NCI-H2171 treated with DMSO at 0.1 percent for 48 hours (cell line): ENCODE measurements at regions not wholly inside any gene's neighbourhood (a gene's known extent, or its start where the extent isn't known, plus 50 kb on each side); places are given as distances from the start of the nearest gene placed in this dataset.
"Not testable (repeated sequence)": the region's sequence is repeated elsewhere in the genome, so short reads cannot be mapped to it uniquely, and the experiment has no call there.

Experiments
- DNase-seq: peaks from one replicate; lab custom pipeline; 2025; lab: John Stamatoyannopoulos, UW

DNA sequence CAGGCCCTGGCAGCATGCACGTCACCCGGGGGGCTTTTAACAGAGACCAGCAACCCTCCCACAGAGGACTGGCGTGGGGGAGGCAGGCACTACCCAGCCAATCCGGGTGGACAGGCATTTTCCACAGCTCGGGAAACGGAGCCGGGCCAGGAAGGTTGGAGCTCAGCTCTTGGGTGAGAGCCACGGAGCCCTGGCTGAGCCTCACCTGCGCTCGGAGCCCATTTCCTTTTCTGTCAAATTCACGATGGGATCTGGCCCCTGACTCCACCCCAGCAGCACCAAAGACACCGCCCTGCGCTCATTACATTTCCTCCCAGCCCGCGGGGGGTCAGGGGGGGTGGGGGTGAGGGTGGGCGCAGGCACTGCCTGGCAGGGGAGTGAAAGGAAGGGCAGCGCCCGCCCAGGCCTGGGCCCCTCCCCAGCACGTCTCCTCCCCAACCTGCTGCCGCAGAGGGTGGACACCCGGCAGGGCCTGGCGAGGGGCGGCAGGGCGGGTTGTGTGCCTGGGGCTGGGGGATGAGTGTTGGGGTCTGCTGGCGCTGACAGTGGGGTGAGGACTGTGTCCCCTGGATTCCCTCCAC lies 145.4 kb downstream of the LAT start:
- not testable (repeated sequence) for DNase-seq

DNA sequence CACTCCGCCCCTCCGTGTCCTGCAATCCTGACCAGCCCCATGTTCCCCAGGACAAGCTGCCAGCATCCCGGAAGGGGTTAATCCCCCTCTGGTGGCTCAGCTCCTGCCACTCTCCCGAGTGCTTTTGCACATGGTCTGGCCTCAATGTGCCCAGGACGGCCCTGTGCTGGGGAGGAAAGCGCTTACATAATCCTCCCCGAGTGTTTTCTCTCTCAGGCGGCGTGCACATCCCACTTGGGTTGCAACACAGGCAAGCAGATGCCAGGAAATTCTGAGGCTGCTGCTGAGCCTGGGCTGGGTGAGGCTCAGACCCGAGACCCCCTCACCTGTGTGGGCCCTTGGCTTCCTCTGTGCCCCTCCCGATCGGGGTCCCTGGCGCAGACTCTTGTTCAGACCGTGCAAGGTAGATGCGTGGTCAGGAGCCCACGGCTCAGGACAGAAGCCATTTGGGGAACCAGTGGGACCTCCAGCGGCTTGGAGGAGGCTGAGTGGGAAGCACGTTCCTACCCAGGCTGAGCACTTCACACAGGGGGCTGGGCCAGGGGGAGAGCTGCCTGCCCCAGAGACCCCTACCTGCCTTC lies 144.7 kb downstream of the LAT start:
- not testable (repeated sequence) for DNase-seq

DNA sequence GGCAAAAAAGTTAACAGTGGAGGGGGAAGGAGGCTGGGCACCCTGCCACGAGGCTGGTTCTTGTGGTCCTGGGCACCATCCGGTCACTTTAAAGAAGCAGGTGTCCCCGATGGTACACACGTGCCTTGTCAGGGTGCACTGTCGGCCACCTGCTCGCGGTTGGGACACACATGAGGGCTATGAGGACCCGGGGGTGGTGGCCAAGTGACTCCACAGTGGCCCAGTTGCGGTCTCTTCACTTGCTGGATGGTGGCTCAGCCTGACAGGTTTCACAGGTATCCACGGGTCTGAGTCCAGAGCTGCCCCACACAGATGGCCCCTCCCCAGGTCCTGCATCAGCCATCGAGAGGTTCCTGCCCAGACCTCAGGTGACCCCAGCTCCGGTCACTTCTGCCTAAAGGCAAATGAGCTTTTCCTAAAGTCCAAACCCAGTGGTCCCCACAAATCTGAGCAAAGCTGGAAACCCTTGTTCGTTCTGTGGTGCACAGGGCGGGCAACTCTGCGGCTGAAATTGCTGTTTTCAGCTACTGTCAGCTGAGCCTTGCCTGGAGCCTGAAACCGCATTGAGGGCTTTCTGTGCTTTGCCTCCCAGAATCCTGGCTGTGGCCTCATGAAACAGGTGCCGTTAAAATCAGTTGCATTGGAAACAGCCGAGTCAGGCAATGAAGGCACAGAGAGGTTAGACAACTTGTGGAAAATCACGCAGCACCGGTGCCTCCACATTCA lies 144.0 kb downstream of the LAT start:
- not testable (repeated sequence) for DNase-seq

DNA sequence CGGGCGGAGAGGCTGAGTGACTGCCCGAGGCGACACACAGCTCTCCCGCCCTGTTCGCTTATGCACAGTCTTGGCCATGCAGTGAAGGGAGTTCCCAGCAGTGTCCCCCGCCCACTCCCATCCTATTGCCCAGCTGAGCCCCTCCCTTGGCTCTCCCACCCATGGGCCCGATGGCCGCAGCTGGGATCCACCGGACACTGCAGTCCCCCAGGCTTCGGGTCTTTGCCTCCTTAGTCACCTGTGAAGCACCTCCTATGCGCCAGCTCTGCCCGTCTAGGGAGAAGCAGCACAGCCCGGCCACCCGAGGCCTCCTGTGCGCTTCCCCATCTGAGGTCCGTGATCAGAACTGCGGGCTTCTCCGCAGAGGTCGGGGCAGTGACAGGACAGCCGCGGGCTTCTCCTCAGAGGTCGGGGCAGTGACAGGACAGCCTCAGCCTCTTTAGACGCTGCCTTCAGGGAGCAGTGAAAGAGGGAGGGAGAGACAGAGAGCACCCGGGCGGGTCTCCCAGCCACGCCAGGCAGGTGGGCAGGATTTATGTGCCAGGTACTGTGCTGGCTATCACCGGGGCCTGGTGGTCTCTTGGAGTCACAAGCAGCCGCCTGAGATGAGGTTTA lies 143.1 kb downstream of the LAT start:
- DNase-seq = not testable (repeated sequence)

DNA sequence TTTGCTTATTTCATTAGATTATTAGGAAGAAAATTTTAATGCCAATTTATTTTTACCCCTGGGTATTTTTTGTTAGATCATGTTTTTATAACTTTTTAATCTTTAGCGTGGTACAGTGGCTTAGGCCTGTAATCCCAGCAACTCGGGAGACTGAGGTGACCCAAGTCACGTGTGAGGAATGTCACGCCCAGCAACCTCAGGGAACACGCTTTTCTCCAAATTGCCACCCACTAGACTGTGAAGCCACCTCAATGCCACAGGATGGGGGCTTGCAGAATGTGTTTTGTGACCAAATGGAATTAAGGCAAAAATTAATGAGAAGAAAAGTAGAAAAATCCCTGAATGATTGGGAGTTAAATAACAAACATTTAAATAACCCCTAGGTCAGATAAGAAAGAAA lies 141.8 kb downstream of the LAT start:
- DNase-seq = no peak

DNA sequence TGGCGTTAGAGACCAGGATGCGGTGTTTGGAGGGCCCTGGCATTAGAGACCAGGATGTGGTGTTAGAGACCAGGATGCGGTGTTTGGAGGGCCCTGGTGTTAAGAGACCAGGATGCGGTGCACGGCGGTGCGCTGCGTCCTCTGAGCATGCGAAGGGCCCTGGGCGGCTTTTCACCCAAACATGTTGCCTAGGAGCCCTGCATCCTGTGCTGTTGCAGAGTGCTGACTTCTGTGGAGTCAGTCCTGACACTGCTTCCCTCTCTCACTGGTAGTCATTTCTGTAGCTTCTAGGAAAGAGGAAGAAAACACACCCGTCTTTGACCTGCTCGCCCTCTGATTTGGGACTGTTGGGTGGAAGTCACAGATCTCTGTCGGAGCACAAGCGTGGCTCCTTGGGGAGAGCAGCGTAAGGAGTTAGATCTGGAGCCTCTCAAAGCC lies 141.2 kb downstream of the LAT start:
- DNase-seq = no peak

DNA sequence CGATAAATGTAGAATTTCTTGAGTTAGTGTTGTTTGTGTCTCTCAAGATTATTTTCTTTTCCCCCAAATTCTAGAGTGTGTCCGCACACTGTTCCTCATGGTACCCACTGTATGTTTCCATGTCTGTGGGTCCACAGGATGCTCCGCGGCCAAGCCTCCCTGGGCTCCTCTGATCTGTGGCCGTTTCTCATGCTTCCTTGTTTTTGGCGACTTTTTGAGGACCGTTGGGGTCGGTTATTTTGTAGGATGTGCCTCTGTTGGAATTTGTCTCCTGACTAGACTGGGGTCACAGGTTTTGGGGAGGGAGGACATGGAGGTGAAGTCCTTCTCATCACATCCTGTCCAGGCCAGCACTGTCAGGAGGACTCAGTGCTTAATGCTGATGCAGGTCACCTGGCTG lies 140.0 kb downstream of the LAT start:
- DNase-seq = no peak

DNA sequence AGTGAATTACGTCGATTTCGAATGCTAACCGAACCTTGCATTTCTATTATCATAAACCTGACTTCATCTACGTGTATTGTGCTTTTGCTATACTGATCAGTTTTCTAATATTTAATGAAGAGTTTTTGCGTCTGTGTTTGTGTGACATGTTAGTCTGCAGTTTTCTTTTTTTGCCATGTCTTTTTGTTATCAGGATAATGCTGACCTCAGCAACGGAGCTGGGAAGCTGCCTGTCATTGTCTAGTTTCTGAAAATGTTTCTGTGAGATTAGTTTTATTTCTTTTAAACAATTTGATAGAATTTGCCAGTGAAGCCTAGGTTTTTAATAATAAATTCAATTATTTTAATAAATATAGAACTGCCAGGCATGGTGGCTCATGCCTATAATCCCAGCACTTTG lies 139.3 kb downstream of the LAT start:
- DNase-seq = not testable (repeated sequence)

DNA sequence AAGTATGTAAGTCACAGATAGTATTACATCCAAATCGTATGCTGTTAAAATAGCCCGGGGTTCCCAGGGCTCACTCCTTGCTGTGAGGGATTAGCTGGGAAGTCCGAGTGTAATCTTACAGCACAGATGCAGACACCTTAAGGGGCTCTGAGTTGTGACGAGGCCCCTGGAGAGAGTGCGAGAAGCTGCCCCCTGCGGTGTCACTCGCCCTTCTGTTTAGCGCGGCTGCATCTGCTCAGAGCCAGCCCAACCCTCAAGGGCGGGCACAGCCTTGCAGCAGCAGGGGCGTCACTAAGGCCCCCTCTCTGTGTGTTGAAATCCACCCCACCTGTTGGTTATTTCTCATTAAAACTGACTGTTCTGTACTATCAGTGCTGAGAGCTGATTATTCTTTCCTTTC lies 135.8 kb downstream of the LAT start:
- peak; percentile 59 for DNase-seq

DNA sequence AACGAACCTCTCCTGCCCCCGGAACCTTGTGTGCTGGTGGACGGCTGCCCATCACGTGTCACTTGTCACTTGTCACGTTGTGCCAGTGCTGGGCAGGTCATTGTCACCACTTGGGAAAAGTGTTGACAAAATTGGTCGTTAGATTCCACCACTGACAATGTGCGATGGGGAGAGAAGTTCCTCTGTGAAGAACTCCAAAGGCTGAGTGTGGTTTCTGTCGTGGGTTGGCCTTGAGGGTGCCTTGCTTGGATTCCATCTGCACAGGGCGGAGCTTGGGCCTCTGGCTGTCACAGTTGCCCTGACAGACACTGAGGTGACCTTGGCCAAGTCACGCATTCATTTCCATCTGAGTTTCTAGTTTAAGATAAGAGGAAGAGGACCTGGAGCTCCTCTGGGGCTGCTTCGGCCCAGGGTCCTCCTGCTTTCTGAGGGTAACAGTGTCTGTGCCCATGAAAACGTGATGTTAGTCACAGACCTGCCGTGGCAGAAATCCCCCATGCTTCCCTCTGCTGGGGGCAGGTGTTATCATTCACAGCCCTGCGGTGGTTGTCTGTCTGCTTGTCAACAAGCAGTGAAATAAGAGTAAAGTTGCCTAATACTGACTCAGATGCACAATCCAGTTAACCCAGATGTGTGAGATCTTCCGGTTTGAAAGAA lies 133.6 kb downstream of the LAT start:
- not testable (repeated sequence) for DNase-seq

DNA sequence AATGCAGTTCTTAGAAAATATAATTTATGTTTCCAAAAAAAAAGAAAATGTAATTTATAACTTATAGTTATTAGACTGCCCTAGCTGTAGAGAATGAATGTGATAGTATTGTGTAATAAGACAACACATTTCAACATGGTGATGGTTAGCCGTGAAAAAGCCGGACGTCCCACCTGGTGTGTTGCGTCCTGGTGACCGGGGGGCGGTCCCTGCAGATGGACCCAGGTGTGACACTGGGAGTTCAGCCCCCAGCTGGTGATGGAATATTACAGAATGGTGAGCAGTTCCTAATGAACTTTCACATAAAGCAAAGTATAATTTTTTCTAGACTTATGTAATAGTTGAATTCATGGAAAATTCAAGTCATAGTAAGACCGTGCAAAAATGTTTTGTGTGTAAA lies 132.8 kb downstream of the LAT start:
- DNase-seq = no peak

DNA sequence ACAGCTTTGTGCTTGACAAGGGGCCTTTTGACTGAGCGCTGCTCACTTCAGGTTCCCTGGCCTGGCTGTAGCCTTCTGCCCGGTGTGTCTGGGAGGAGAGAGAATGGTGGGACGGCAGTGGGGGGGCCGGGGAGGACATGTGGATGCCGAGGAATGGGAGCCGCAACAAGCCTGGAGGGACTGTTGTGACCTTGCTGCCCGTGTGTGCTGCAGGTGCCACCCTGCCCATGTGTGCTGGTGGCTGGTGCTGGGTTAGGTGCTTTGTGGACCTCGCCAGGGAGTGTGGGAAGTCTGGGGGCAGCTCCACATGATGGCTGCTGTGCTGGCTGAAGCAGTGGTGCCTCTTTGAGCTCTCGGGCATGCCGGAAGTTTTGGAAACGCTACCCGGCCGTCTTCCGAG lies 132.1 kb downstream of the LAT start:
- no peak for DNase-seq

DNA sequence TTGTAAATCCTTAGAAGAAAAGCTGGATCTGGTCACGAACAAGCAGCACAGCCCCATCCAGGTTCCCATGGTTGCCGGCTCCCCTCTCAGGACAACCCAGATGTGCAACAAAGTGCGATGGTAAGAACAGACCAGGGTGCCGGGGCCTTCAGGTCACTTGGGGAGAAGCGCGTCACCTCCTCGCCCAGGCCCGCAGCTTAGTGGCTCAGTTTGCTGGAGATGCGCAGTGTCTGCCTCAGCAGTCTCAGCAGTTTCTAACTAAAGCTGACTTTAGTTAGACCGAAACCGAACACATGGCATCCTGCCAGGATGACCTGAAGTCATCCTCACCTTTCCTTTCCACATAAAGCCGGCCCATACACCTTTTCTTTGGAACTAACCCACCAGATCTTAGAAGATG lies 131.4 kb downstream of the LAT start:
- not testable (repeated sequence) for DNase-seq

DNA sequence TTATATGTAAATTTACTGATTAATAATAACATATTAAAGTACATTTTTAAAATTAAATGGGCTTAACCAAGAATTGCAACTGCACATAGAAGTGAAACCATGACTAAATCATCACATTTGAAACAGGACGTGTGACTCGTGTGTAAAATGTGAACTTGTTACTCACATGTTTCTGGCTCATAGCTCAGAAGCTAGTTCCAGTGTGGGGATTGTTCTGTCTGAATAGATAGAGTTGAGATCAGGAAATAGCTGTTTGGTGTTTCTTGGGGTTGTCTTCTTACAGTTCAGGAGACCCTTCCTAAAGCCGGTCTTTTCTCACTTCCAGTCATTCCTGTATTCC lies 130.9 kb downstream of the LAT start:
- DNase-seq = not testable (repeated sequence)

DNA sequence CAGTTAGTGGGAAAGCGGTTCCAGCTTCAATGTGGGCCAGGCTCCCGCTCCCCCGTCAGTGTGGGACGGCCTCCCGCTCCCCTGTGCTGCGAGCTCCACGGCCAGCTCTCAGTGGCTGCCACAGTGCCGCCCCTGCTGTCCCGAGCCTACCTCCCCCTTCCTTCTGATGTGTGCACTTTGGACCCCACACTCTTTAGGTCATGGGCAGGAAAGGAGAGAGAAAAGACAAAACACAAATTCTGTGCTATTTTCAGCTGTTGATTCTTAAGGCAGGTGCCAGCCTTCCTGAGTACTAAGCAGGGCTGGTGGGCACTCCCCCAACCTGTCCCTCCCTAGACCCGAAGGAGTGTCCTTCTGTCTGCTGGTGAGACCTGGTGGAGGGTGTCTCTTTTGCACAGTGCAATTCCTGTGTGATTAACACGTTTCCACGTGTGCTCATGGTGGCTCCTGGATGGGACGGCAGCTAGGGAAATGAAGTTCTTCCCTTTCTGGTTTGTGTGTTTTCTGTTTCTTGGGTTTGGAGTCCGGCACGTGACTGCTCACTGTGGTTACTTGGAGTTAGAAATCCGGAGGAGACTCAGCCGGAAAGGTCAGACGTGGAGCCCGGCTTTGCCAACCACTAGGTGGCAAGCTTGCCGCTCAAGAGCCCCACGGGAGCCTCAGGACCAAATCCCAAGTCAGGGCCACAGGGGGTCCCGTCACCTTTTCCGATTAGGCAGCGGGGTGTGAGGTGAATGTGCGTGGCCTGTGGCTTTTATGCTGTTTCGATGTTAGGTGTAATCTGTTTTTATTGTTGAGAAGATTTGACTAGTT lies 130.3 kb downstream of the LAT start:
- DNase-seq = peak; percentile 40

DNA sequence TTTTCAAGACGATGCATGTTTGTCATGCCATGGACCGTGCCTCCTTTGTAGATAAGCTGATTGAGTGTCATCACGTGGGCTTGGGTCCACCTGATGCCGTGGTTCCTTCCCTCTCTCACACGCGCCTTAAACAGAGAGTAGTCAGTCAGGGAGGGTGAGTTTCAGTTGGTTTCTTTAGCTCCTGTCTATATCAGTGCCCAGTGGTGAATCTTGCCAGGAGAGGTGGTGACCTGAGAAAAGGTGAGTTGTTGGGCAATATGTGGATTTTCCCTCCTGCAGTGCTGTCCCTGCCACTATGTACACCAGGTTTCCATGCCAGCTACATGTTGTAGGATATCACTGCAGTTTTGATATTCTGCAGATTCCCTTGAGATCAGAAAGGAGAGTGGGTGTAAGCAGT lies 129.7 kb downstream of the LAT start:
- DNase-seq = no peak

DNA sequence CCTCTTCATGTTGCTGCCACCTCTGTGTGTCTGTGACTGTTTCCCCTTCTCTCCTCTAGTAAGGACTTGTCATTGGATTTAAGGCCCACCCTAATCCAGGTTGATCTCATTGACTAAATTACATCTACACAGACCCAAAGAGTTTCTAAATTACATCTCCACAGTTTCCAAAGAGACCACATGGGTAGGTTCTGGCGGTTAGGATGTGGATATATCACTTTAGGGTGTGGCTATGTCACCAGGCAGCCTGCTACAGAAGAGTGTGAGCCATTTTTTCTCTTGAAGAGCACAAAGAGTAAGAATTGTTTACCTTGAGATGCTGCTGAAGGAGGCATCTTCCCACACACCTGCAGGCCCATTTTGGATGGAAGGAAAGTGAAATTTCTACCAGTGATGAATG lies 128.6 kb downstream of the LAT start:
- DNase-seq = not testable (repeated sequence)

DNA sequence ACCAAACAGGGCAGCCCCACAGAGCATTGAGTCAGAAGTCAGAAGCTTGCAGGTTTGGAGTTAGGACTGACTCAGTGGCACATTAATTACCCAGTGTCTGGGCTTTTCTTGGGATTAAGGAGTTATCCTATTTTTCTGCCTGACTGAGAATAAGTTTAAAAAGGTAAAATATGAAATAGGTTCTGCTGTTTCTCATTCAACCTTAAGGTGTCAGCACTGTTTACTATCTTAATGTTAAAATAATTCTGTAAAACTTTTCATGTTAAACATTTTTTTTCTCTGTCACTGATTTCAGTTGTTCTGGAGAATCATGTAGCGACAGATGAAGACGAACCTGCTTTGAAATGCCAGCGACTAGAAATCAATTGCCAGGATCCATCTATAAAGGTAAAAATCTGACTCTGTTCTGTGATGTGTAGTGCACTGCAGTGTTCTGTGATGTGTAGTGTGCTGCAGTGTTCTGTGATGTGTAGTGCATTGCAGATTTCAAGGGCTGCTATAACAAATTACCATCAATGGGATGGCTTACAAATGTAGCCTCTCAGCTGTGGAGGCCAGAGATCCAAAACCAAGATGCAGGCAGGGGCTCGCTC lies 128.0 kb downstream of the LAT start:
- no peak for DNase-seq

DNA sequence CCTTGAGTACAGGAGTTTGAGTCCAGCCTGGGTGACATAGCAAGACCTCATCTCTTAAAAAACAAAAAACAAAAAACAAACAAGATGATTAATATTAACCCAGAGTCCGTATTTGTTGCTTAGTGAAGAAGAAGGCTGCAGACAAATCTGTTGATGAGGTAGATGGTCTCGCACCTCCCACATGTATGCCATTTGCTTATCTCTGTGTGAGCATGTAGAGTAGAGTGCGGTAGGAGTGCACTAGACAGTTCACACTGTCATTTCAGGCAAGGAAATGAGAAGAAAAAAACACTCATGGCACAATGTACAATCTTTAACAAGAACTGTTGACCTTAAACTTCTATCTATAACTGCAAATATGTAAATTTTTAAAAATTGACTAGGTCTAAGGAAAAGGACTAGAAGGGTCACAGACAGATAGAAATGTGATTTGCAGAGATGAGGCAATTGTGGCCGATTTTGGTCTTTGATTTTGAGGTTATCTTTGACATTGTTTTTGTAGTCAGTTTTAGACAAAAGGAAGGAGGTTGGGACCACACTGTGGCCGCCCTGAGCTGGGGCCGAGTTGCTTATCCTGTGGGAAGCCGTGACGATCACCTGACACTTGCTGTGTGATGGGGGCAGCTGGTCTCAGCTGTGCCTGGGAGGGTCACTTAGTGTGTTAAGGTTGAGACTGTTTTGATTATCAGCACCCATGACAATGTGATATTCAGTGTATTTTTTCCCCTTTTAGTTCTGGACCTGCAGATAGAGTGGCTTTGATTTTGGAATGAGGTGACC lies 127.2 kb downstream of the LAT start:
- DNase-seq = not testable (repeated sequence)

DNA sequence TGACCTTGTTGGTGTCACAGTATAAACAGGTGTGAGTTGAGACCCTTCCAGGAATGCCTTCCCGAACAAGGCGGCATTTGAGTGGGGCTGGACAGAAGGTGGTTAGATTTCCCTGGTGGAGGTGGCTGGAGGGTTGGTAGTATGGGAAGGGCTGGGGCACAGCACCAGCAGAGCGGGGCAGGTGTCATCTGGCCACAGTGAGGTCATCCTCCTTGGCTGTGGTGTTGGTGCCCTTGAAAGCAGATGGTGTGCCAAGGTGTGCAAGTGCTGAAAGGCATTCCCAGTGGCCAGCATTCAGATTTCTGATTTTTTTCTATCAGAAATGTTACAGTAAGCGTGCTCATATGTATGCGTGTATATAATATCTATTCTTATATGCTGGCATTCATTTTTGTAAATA lies 126.6 kb downstream of the LAT start:
- no peak for DNase-seq
